ENCODE measurements at regions not wholly inside any gene's neighbourhood (a gene's known extent, or its start where the extent isn't known, plus 50 kb on each side); places are given as distances from the start of the nearest gene placed in this dataset.

- FAIRE-seq = no peak
- intact Hi-C loops (cut with DNase I) = no loop called here
- H3K36me3 ChIP-seq (ENCODE audit: control insufficient read depth in 2 of 3, insufficient read depth in 3 of 3, low read length in 3 of 3) = no peaks in the 10 kb centered on the region
These were observed 144.4 kb upstream of the NR4A3 start for GRCh38 chr9:99677281-99677680.

GRCh38 chr9:99678566-99678965 lies 143.1 kb upstream of the NR4A3 start:
- H3K9me3 ChIP-seq (ENCODE audit: control insufficient read depth in 2 of 3, insufficient read depth in 1 of 3, low read length in 3 of 3) = no peaks in the 10 kb centered on the region
- H3K27ac ChIP-seq (ENCODE audit: low read depth in 2 of 2, low read length in 2 of 2) = no peak overlapping the region
- intact Hi-C loops (cut with DNase I) = no loop called here
- H3K4me1 ChIP-seq (ENCODE audit: control insufficient read depth in 2 of 3, insufficient read depth in 2 of 3, low read depth in 1 of 3, low read length in 3 of 3) = no peaks in the 10 kb centered on the region
- no peaks in the 10 kb centered on the region for H3K36me3 ChIP-seq (ENCODE audit: control insufficient read depth in 2 of 3, insufficient read depth in 3 of 3, low read length in 3 of 3)
- H3K4me3 ChIP-seq (ENCODE audit: low read length in 3 of 3) = no peak overlapping the region
- DNase-seq (no peak), FAIRE-seq (no peak)
- H3K9ac ChIP-seq (ENCODE audit: low read length in 3 of 3) = no peak overlapping the region
- no peak for TF ChIP-seq CTCF (IDR thresholded peaks at IDR 0.05; ENCODE audit: borderline replicate concordance, extremely low read depth, insufficient read depth)
- H3K27me3 ChIP-seq (ENCODE audit: control insufficient read depth, insufficient read depth, low read length) = no peaks in the 10 kb centered on the region

More at GRCh38 chr9:99677281-99677680, 144.4 kb upstream of the NR4A3 start:
- Histone ChIP-seq H3K4me1 (ENCODE audit: control insufficient read depth in 2 of 3, insufficient read depth in 2 of 3, low read depth in 1 of 3, low read length in 3 of 3) (no peaks in the 10 kb centered on the region), H3K9ac (ENCODE audit: low read length in 3 of 3) (no peak overlapping the region), H3K4me3 (ENCODE audit: low read length in 3 of 3) (no peak overlapping the region), H3K27ac (ENCODE audit: low read depth in 2 of 2, low read length in 2 of 2) (no peak overlapping the region), H3K9me3 (ENCODE audit: control insufficient read depth in 2 of 3, insufficient read depth in 1 of 3, low read length in 3 of 3) (no peaks in the 10 kb centered on the region), H3K27me3 (ENCODE audit: control insufficient read depth, insufficient read depth, low read length) (no peaks in the 10 kb centered on the region)
- DNase-seq = no peak
- no peak for TF ChIP-seq CTCF (IDR thresholded peaks at IDR 0.05; ENCODE audit: borderline replicate concordance, extremely low read depth, insufficient read depth)

- no peak for TF ChIP-seq CTCF (IDR thresholded peaks at IDR 0.05; ENCODE audit: borderline replicate concordance, extremely low read depth, insufficient read depth)
- no peak overlapping the region for H3K9ac ChIP-seq (ENCODE audit: low read length in 3 of 3)
- FAIRE-seq (no peak), DNase-seq (no peak)
- no peaks in the 10 kb centered on the region for H3K27me3 ChIP-seq (ENCODE audit: control insufficient read depth, insufficient read depth, low read length)
- intact Hi-C loops (cut with DNase I) = no loop called here
- H3K4me3 ChIP-seq (ENCODE audit: low read length in 3 of 3) = no peak overlapping the region
- no peaks in the 10 kb centered on the region for H3K9me3 ChIP-seq (ENCODE audit: control insufficient read depth in 2 of 3, insufficient read depth in 1 of 3, low read length in 3 of 3)
- no peaks in the 10 kb centered on the region for H3K4me1 ChIP-seq (ENCODE audit: control insufficient read depth in 2 of 3, insufficient read depth in 2 of 3, low read depth in 1 of 3, low read length in 3 of 3)
- H3K27ac ChIP-seq (ENCODE audit: low read depth in 2 of 2, low read length in 2 of 2) = no peak overlapping the region
- H3K36me3 ChIP-seq (ENCODE audit: control insufficient read depth in 2 of 3, insufficient read depth in 3 of 3, low read length in 3 of 3) = no peaks in the 10 kb centered on the region
These were observed 141.5 kb upstream of the NR4A3 start for GRCh38 chr9:99680191-99680590.

- Histone ChIP-seq H3K9ac (ENCODE audit: low read length in 3 of 3) (no peak overlapping the region), H3K27me3 (ENCODE audit: control insufficient read depth, insufficient read depth, low read length) (no peaks in the 10 kb centered on the region), H3K36me3 (ENCODE audit: control insufficient read depth in 2 of 3, insufficient read depth in 3 of 3, low read length in 3 of 3) (no peaks in the 10 kb centered on the region), H3K9me3 (ENCODE audit: control insufficient read depth in 2 of 3, insufficient read depth in 1 of 3, low read length in 3 of 3) (no peaks in the 10 kb centered on the region), H3K27ac (ENCODE audit: low read depth in 2 of 2, low read length in 2 of 2) (no peak overlapping the region), H3K4me1 (ENCODE audit: control insufficient read depth in 2 of 3, insufficient read depth in 2 of 3, low read depth in 1 of 3, low read length in 3 of 3) (no peaks in the 10 kb centered on the region), H3K4me3 (ENCODE audit: low read length in 3 of 3) (no peak overlapping the region)
- intact Hi-C loops (cut with DNase I) = no loop called here
- no peak for TF ChIP-seq CTCF (IDR thresholded peaks at IDR 0.05; ENCODE audit: borderline replicate concordance, extremely low read depth, insufficient read depth)
- no peak for FAIRE-seq
- DNase-seq = no peak
These were observed 140.6 kb upstream of the NR4A3 start for GRCh38 chr9:99681113-99681512.

All from kidney (tissue), 13 donors.